Sigmoid colon (tissue), 4 donors: ENCODE measurements at regions not wholly inside any gene's neighbourhood (a gene's known extent, or its start where the extent isn't known, plus 50 kb on each side); places are given as distances from the start of the nearest gene placed in this dataset.

Source experiments
- POLR2AphosphoS5 ChIP-seq, 4 donors: sonication (generic); formaldehyde crosslinking; IDR thresholded peaks; one replicate each; pipeline ENCODE4 v1.6.1; 2017; ENCODE audit warnings: antibody characterized with exemption in 4 of 4
- TF ChIP-seq, protein P1 (sequence below), 4 experiments: fragments of 450-650 bp in 3 of 4; fragments of 200-600 bp in 1 of 4; IDR thresholded peaks; one replicate each; pipeline ENCODE4 v1.5.1; 2016 to 2019; ENCODE audit warnings: antibody characterized with exemption in 4 of 4, mild to moderate bottlenecking in 3 of 4, moderate library complexity in 2 of 4

DNA sequence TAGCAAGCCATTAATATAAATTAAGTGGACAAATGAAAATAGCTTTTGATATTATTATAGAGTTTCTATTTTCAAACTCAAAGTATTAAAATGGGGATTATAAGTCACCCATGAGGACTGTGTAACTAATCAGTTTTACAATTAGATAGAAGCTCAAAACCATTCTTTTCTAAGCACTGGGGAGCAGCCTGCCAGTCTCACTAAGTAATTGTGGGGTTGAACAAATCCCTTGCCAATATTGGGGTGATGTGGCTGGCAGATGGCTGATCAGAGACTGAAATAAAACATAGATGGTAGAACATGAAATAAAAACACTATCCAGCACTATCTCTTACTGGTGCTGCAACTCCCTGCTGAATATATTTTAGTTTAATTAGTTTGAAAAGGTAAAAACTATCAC is 353.2 kb downstream of the FLRT2 start:
- TF ChIP-seq POLR2AphosphoS5 (IDR thresholded peaks at IDR 0.05) = no peak
- TF ChIP-seq, protein P1, sequence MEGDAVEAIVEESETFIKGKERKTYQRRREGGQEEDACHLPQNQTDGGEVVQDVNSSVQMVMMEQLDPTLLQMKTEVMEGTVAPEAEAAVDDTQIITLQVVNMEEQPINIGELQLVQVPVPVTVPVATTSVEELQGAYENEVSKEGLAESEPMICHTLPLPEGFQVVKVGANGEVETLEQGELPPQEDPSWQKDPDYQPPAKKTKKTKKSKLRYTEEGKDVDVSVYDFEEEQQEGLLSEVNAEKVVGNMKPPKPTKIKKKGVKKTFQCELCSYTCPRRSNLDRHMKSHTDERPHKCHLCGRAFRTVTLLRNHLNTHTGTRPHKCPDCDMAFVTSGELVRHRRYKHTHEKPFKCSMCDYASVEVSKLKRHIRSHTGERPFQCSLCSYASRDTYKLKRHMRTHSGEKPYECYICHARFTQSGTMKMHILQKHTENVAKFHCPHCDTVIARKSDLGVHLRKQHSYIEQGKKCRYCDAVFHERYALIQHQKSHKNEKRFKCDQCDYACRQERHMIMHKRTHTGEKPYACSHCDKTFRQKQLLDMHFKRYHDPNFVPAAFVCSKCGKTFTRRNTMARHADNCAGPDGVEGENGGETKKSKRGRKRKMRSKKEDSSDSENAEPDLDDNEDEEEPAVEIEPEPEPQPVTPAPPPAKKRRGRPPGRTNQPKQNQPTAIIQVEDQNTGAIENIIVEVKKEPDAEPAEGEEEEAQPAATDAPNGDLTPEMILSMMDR (IDR thresholded peaks at IDR 0.05) = no peak
